ENCODE measurements at regions not wholly inside any gene's neighbourhood (a gene's known extent, or its start where the extent isn't known, plus 50 kb on each side); places are given as distances from the start of the nearest gene placed in this dataset.

GRCh38 chr10:36700123-36700522, 425.3 kb upstream of the ANKRD30A start:
- Histone ChIP-seq H2AFZ (ENCODE audit: insufficient read depth, low read depth, low read length, poor library complexity, severe bottlenecking) (no peak overlapping the region), H3K27ac (ENCODE audit: low read length in 2 of 2) (no peak overlapping the region), H3K9me3 (ENCODE audit: control extremely low read depth in 1 of 3, control insufficient read depth in 2 of 3, insufficient read depth in 1 of 3, low read length in 2 of 3) (peaks cover 0 to 3% (median 1%) of the 10 kb centered on the region in 3 donors), H3K9ac (ENCODE audit: low read length) (no peak overlapping the region), H3K79me2 (ENCODE audit: control insufficient read depth, insufficient read depth, low read length) (no peaks in the 10 kb centered on the region), H3K36me3 (replicated peaks in 1 of 2; ENCODE audit: control extremely low read depth in 1 of 2, control insufficient read depth in 1 of 2, extremely low read depth in 1 of 2, insufficient read depth in 2 of 2, low read length in 1 of 2) (no peaks in the 10 kb centered on the region), H3K27me3 (replicated peaks in 1 of 4; ENCODE audit: control extremely low read depth in 1 of 4, control insufficient read depth in 3 of 4, insufficient read depth in 4 of 4, low read length in 3 of 4) (no peaks in the 10 kb centered on the region), H3K4me3 (ENCODE audit: control extremely low read depth in 1 of 5, extremely low read depth in 1 of 5, insufficient read depth in 1 of 5, low read depth in 2 of 5, low read length in 4 of 5) (no peak overlapping the region), H4K20me1 (ENCODE audit: control insufficient read depth, insufficient read depth, low read length, poor library complexity, severe bottlenecking) (no peaks in the 10 kb centered on the region), H3K4me1 (ENCODE audit: control insufficient read depth in 2 of 2, insufficient read depth in 2 of 2, low read length in 2 of 2) (no peaks in the 10 kb centered on the region), H3K4me2 (replicated peaks; ENCODE audit: low read depth, low read length, poor library complexity, severe bottlenecking) (no peak overlapping the region)
- Mint-ChIP-seq H3K27me3 (no peaks in the 10 kb centered on the region), H3K9me3 (ENCODE audit: insufficient read depth) (peaks cover 4% of the 10 kb centered on the region), H3K27ac (no peak overlapping the region), H3K4me3 (no peak overlapping the region), H3K4me1 (no peaks in the 10 kb centered on the region)
- ChIA-PET CTCF (no interaction called here), POLR2A (no interaction called here)
- intact Hi-C loops (cut with micrococcal nuclease) = no loop called here
- no peak for DNase-seq
- WGBS (ENCODE audit: insufficient coverage) = no CpG with 5 or more reads among the region's 1 CpG
- TF ChIP-seq CTCF (IDR thresholded peaks at IDR 0.05) (no peak), EZH2 (IDR thresholded peaks at IDR 0.05; ENCODE audit: borderline replicate concordance, insufficient read depth, low read depth, low read length, poor library complexity, severe bottlenecking) (no peak)
- ATAC-seq (ENCODE audit: low read depth) = no peak

DNA sequence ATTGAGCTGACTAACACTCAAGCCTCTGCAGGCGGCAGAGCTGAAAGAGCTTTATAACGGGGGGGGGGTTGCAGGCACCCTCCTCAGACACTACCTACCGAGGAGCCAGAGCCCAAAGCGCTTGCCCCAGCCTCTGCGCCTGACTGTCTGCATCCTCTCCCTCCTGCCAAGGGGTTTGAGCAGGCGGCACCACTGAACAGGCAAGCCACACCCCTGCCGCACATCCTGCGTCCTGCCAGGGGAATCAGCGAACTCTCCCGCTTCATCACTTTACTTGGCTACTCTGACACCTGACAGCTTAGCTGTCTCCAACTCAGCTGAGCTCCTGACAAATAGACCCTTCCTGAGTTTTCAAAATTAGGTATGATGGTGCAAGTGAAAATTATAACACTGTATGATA, 432.6 kb upstream of the ANKRD30A start:
- H3K4me3 ChIP-seq (ENCODE audit: control extremely low read depth in 1 of 5, extremely low read depth in 1 of 5, insufficient read depth in 1 of 5, low read depth in 2 of 5, low read length in 4 of 5) = no peak overlapping the region
- no peak overlapping the region for H3K4me3 Mint-ChIP-seq
- H3K27me3 ChIP-seq (replicated peaks in 1 of 4; ENCODE audit: control extremely low read depth in 1 of 4, control insufficient read depth in 3 of 4, insufficient read depth in 4 of 4, low read length in 3 of 4) = no peaks in the 10 kb centered on the region
- H3K79me2 ChIP-seq (ENCODE audit: control insufficient read depth, insufficient read depth, low read length) = no peaks in the 10 kb centered on the region
- H3K4me2 ChIP-seq (replicated peaks; ENCODE audit: low read depth, low read length, poor library complexity, severe bottlenecking) = no peak overlapping the region
- no peak overlapping the region for H3K9ac ChIP-seq (ENCODE audit: low read length)
- ATAC-seq (ENCODE audit: low read depth) = no peak
- H3K9me3 ChIP-seq (ENCODE audit: control extremely low read depth in 1 of 3, control insufficient read depth in 2 of 3, insufficient read depth in 1 of 3, low read length in 2 of 3) = peaks cover 0 to 11% (median 0%) of the 10 kb centered on the region in 3 donors
- intact Hi-C loops (cut with micrococcal nuclease) = no loop called here
- H3K36me3 ChIP-seq (replicated peaks in 1 of 2; ENCODE audit: control extremely low read depth in 1 of 2, control insufficient read depth in 1 of 2, extremely low read depth in 1 of 2, insufficient read depth in 2 of 2, low read length in 1 of 2) = no peaks in the 10 kb centered on the region
- H3K27ac ChIP-seq (ENCODE audit: low read length in 2 of 2) = no peak overlapping the region
- CTCF ChIA-PET = no interaction called here
- POLR2A ChIA-PET = no interaction called here
- peaks cover 4% of the 10 kb centered on the region for H3K9me3 Mint-ChIP-seq (ENCODE audit: insufficient read depth)
- WGBS (ENCODE audit: insufficient coverage) = 87% methylated on average over 9 of the region's 10 CpGs
- H3K4me1 Mint-ChIP-seq = no peaks in the 10 kb centered on the region
- H2AFZ ChIP-seq (ENCODE audit: insufficient read depth, low read depth, low read length, poor library complexity, severe bottlenecking) = no peak overlapping the region
- no peaks in the 10 kb centered on the region for H3K4me1 ChIP-seq (ENCODE audit: control insufficient read depth in 2 of 2, insufficient read depth in 2 of 2, low read length in 2 of 2)
- no peak for DNase-seq
- H3K27me3 Mint-ChIP-seq = no peaks in the 10 kb centered on the region
- TF ChIP-seq EZH2 (IDR thresholded peaks at IDR 0.05; ENCODE audit: borderline replicate concordance, insufficient read depth, low read depth, low read length, poor library complexity, severe bottlenecking) = no peak
- no peak for TF ChIP-seq CTCF (IDR thresholded peaks at IDR 0.05)
- H4K20me1 ChIP-seq (ENCODE audit: control insufficient read depth, insufficient read depth, low read length, poor library complexity, severe bottlenecking) = no peaks in the 10 kb centered on the region
- no peak overlapping the region for H3K27ac Mint-ChIP-seq

All from B cell (primary cell).